Limb (tissue), 2 donors: ENCODE measurements at regions not wholly inside any gene's neighbourhood (a gene's known extent, or its start where the extent isn't known, plus 50 kb on each side); places are given as distances from the start of the nearest gene placed in this dataset.

Source experiments
- DNase-seq, 2 donors: peaks; one replicate each; pipeline ENCODE4 v3.0.0-alpha.2; 2016; ENCODE audit errors: extremely low spot score in 2 of 2

DNA sequence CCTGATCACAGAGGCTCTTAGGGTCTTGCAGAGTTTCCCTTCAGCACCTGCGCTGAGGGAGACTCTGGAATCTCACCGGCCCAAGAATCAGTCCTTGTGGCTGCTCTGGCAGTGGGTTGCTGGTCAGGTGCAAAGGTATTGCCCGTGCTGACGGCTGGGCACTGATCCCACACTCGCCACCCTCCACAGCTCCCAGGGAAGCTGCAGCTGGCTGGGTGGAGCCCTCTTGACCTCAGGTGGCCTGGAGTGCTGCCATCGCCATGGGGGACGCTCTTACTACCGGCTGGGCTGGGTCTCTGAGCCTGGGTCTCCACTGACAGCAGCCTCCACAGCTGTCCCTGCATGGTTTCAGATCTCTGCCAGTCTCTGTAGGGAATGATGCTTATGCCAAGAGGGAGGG lies 52.6 kb upstream of the EPHB3 start:
- no peak for DNase-seq

GRCh38 chr3:184511741-184512140 lies 49.8 kb upstream of the EPHB3 start:
- no peak for DNase-seq
